OCI-LY7 (cell line): ENCODE measurements at regions not wholly inside any gene's neighbourhood (a gene's known extent, or its start where the extent isn't known, plus 50 kb on each side); places are given as distances from the start of the nearest gene placed in this dataset.

Experiments used
- BruUV-seq: library from RNA; stranded (reverse); fragments of 400-500 nt; replicated peaks from 2 replicates; lab custom pipeline; 2021; lab: Mats Ljungman, UMichigan
- CTCF ChIA-PET: fragments of 300-600 bp; sonication (Branson Sonifier 250); formaldehyde crosslinking; loops from one replicate; lab custom pipeline; 2022; ENCODE audit warnings: antibody characterized with exemption; ENCODE audit not compliant: unreplicated experiment; lab: Charles Lee
- POLR2A ChIA-PET: fragments of 300-600 bp; sonication (Branson Sonifier 250); formaldehyde crosslinking; loops from one replicate; lab custom pipeline; 2022; ENCODE audit warnings: antibody characterized with exemption; lab: Charles Lee
- DNase-seq: peaks from one replicate; pipeline ENCODE4 v3.0.0-alpha.2; 2015; ENCODE audit warnings: low spot score
- H2AFZ ChIP-seq: fragments of 200-600 bp; sonication (generic), shearing (Covaris generic); 2 replicates; pipeline ENCODE4 v1.6.1; 2014; ENCODE audit warnings: mild to moderate bottlenecking, antibody characterized with exemption, low read length, moderate library complexity
- H3K27ac ChIP-seq: fragments of 200-600 bp; sonication (generic); 2 replicates; pipeline ENCODE4 v1.5.1; 2014; ENCODE audit warnings: mixed run types, low read depth, mild to moderate bottlenecking, moderate library complexity, low read length, inconsistent platforms; ENCODE audit not compliant: poor library complexity, severe bottlenecking
- H3K36me3 ChIP-seq: fragments of 200-600 bp; sonication (generic); 2 replicates; pipeline ENCODE4 v1.6.1; 2014; ENCODE audit warnings: mild to moderate bottlenecking, antibody characterized with exemption, low read length, moderate library complexity, mixed read lengths; ENCODE audit not compliant: insufficient read depth
- H3K4me1 ChIP-seq: fragments of 200-600 bp; sonication (generic); 2 replicates; pipeline ENCODE4 v1.5.1; 2014; ENCODE audit warnings: mild to moderate bottlenecking, low read length; ENCODE audit not compliant: insufficient read depth, poor library complexity, severe bottlenecking
- H3K4me2 ChIP-seq: fragments of 200-600 bp; sonication (generic); 2 replicates; pipeline ENCODE4 v1.6.1; 2014; ENCODE audit warnings: mild to moderate bottlenecking, low read length
- H3K4me3 ChIP-seq: fragments of 200-600 bp; sonication (generic); 2 replicates; pipeline ENCODE4 v1.5.1; 2014; ENCODE audit warnings: mild to moderate bottlenecking, low read depth, low read length; ENCODE audit not compliant: poor library complexity, severe bottlenecking
- H3K79me2 ChIP-seq: fragments of 200-600 bp; sonication (generic); 2 replicates; pipeline ENCODE4 v1.6.1; 2016; ENCODE audit warnings: low read depth, mild to moderate bottlenecking, low read length, moderate library complexity, mixed read lengths; ENCODE audit not compliant: insufficient read depth
- H3K9me2 ChIP-seq: fragments of 200-600 bp; sonication (generic); 2 replicates; pipeline ENCODE4 v1.6.1; 2016; ENCODE audit warnings: mild to moderate bottlenecking, low read length, mixed read lengths; ENCODE audit not compliant: insufficient read depth
- H3K9me3 ChIP-seq: fragments of 200-600 bp; sonication (generic); 2 replicates; pipeline ENCODE4 v1.6.1; 2014; ENCODE audit warnings: mild to moderate bottlenecking, mixed run types, low read length, mixed read lengths
- H4K20me1 ChIP-seq: fragments of 200-600 bp; sonication (generic); 2 replicates; pipeline ENCODE4 v1.6.1; 2014; ENCODE audit warnings: mild to moderate bottlenecking, antibody characterized with exemption, low read length, moderate library complexity, mixed read lengths; ENCODE audit not compliant: insufficient read depth
- EZH2phosphoT487 ChIP-seq: fragments of 200-600 bp; sonication (generic); IDR thresholded peaks from 2 replicates; pipeline ENCODE4 v1.6.1; 2018; ENCODE audit warnings: low read depth, borderline replicate concordance, mild to moderate bottlenecking, mixed run types, antibody characterized with exemption, low read length, moderate library complexity, mixed read lengths
- intact Hi-C: fragments of 100-400 bp; cut with micrococcal nuclease; formaldehyde crosslinking; loops from one replicate; pipeline ENCODE4 v1.10.0; 2022; ENCODE audit not compliant: unreplicated experiment
- TF ChIP-seq, protein P1 (sequence below): fragments of 200-600 bp; sonication (generic); conservative IDR thresholded peaks from 2 replicates; pipeline ENCODE4 v1.5.1; 2014; ENCODE audit warnings: mild to moderate bottlenecking, antibody characterized with exemption, low read length, moderate library complexity, mixed read lengths

DNA sequence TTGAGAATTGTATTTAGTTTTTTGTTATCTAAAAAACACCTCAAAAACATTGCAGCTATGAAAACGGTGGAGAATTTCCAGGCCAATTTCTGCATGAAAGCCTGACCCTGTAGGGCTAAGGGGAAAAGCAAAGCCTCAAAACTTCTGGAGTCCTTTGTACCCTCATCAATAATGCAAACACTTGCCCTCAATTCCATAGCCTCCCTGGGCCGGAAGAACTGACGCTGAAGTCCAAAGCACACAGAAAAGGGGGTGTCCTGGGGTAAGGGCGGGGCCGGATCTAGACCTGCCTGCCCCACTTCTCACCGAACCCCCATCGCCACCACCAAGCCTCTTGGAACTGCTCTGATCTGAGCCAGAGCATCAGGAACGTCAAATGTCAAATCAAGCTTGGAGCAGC lies 173.9 kb upstream of the S100G start:
- ChIA-PET POLR2A (no interaction called here), CTCF (no interaction called here)
- no peak for TF ChIP-seq EZH2phosphoT487
- TF ChIP-seq, protein P1, sequence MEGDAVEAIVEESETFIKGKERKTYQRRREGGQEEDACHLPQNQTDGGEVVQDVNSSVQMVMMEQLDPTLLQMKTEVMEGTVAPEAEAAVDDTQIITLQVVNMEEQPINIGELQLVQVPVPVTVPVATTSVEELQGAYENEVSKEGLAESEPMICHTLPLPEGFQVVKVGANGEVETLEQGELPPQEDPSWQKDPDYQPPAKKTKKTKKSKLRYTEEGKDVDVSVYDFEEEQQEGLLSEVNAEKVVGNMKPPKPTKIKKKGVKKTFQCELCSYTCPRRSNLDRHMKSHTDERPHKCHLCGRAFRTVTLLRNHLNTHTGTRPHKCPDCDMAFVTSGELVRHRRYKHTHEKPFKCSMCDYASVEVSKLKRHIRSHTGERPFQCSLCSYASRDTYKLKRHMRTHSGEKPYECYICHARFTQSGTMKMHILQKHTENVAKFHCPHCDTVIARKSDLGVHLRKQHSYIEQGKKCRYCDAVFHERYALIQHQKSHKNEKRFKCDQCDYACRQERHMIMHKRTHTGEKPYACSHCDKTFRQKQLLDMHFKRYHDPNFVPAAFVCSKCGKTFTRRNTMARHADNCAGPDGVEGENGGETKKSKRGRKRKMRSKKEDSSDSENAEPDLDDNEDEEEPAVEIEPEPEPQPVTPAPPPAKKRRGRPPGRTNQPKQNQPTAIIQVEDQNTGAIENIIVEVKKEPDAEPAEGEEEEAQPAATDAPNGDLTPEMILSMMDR, result no peak
- Histone ChIP-seq H4K20me1 (no peaks in the 10 kb centered on the region), H3K4me1 (no peaks in the 10 kb centered on the region), H3K4me3 (no peak overlapping the region), H3K79me2 (no peaks in the 10 kb centered on the region), H3K9me2 (no peaks in the 10 kb centered on the region), H3K4me2 (no peak overlapping the region), H2AFZ (no peak overlapping the region), H3K9me3 (no peaks in the 10 kb centered on the region), H3K27ac (no peak overlapping the region), H3K36me3 (no peaks in the 10 kb centered on the region)
- BruUV-seq, result no TSS peak
- DNase-seq, result no peak
- intact Hi-C loops, result no loop called here

DNA sequence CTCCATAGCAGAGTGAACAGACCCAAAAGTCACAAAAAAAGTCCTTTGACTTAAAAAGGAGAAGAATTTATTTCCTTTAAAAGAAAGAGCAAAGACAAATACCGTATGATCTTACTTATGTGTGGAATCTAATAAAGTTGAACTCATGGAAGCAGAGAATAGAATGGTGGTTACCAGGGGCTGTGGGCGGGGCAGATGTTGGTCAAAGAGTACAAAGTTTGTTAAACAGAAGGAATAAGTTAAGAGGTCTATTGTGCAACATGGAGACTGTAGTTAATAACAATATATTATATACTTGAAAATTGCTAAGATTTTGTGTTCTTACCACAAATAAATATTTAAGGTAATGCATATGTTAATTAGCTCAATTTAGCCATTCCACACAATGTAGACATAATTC lies 173.3 kb upstream of the S100G start:
- no peak for TF ChIP-seq EZH2phosphoT487
- TF ChIP-seq, protein P1, result no peak
- DNase-seq, result no peak
- H3K9me3 ChIP-seq, result no peaks in the 10 kb centered on the region
- intact Hi-C loops, result no loop called here
- ChIA-PET POLR2A (no interaction called here), CTCF (no interaction called here)
- H3K79me2 ChIP-seq, result no peaks in the 10 kb centered on the region
- H3K4me3 ChIP-seq, result no peak overlapping the region
- H3K36me3 ChIP-seq, result no peaks in the 10 kb centered on the region
- no TSS peak for BruUV-seq
- no peak overlapping the region for H3K4me2 ChIP-seq
- H4K20me1 ChIP-seq, result no peaks in the 10 kb centered on the region
- H2AFZ ChIP-seq, result no peak overlapping the region
- no peaks in the 10 kb centered on the region for H3K4me1 ChIP-seq
- H3K9me2 ChIP-seq, result no peaks in the 10 kb centered on the region
- H3K27ac ChIP-seq, result no peak overlapping the region

DNA sequence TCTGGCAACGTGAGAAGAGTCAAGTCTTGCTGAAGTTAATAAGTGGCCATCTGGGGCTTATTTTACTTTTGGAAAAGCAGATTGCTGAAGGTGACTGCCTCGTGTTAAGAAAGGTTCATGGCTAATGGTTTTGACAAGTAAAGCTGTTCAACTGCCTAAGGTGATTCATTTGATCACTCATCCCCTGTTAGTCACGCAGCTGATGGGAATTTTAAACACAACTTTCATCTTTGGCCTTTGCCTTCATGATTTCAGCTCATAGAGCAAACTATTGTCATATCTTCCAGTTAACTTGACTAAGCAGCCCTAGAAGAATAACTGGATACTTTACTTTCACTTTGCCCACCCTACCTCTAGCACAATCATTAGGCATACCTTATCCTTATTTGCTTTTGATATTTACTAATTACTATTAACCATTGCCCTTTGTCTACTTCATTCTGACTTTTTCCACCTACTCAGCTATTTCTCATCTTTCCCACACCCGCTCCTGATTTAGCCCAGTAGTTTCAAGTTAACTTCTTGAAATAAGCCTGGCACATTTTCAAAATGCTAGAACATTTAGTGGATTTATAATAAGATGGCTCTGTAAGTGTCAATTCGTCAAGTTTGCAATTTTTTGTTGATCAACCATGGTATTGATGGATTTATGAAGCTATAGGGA lies 170.6 kb upstream of the S100G start:
- Histone ChIP-seq H3K36me3 (no peaks in the 10 kb centered on the region), H3K79me2 (no peaks in the 10 kb centered on the region), H2AFZ (no peak overlapping the region), H3K27ac (no peak overlapping the region), H3K4me2 (no peak overlapping the region), H3K4me3 (no peak overlapping the region), H3K9me3 (no peaks in the 10 kb centered on the region), H4K20me1 (no peaks in the 10 kb centered on the region), H3K9me2 (no peaks in the 10 kb centered on the region), H3K4me1 (no peaks in the 10 kb centered on the region)
- POLR2A ChIA-PET, result no interaction called here
- DNase-seq, result no peak
- CTCF ChIA-PET, result no interaction called here
- no peak for TF ChIP-seq EZH2phosphoT487
- TF ChIP-seq, protein P1, result no peak
- no TSS peak for BruUV-seq
- intact Hi-C loops, result no loop called here
